AG08395 (cell line): ENCODE measurements at regions not wholly inside any gene's neighbourhood (a gene's known extent, or its start where the extent isn't known, plus 50 kb on each side); places are given as distances from the start of the nearest gene placed in this dataset.
"Not testable (repeated sequence)": the region's sequence is repeated elsewhere in the genome, so short reads cannot be mapped to it uniquely, and the experiment has no call there.

Experiments
- DNase-seq: peaks from one replicate; pipeline ENCODE4 v3.0.0; 2012; ENCODE audit warnings: mixed read lengths, low spot score

- not testable (repeated sequence) for DNase-seq
Observed at GRCh38 chr7:79625921-79626320, 172.5 kb upstream of the MAGI2 start.

GRCh38 chr7:79624336-79624735 is 170.9 kb upstream of the MAGI2 start:
- no peak for DNase-seq

GRCh38 chr7:79622781-79623180 is 169.3 kb upstream of the MAGI2 start:
- no peak for DNase-seq

GRCh38 chr7:79620291-79620690 is 166.8 kb upstream of the MAGI2 start:
- DNase-seq: no peak

GRCh38 chr7:79619216-79619615 is 165.7 kb upstream of the MAGI2 start:
- no peak for DNase-seq

GRCh38 chr7:79615871-79616640 is 162.6 kb upstream of the MAGI2 start:
- DNase-seq: no peak

GRCh38 chr7:79615466-79615865 is 162.0 kb upstream of the MAGI2 start:
- DNase-seq: no peak

- no peak for DNase-seq
Observed at GRCh38 chr7:79612903-79613302, 159.4 kb upstream of the MAGI2 start.

GRCh38 chr7:79612022-79612421 is 158.6 kb upstream of the MAGI2 start:
- no peak for DNase-seq

- no peak for DNase-seq
Observed at GRCh38 chr7:79610748-79611304, 157.4 kb upstream of the MAGI2 start.

- DNase-seq: peak; percentile 8
Observed at GRCh38 chr7:79610313-79610712, 156.8 kb upstream of the MAGI2 start.

- no peak for DNase-seq
Observed at GRCh38 chr7:79608005-79608404, 154.5 kb upstream of the MAGI2 start.

GRCh38 chr7:79604841-79605240 is 151.4 kb upstream of the MAGI2 start:
- no peak for DNase-seq

- DNase-seq: no peak
Observed at GRCh38 chr7:79598351-79598750, 144.9 kb upstream of the MAGI2 start.

- DNase-seq: not testable (repeated sequence)
Observed at GRCh38 chr7:79594671-79595070, 141.2 kb upstream of the MAGI2 start.

- DNase-seq: no peak
Observed at GRCh38 chr7:79593866-79594301, 140.4 kb upstream of the MAGI2 start.

GRCh38 chr7:79590916-79591623 is 137.6 kb upstream of the MAGI2 start:
- DNase-seq: no peak

GRCh38 chr7:79590391-79590790 is 136.9 kb upstream of the MAGI2 start:
- no peak for DNase-seq

- no peak for DNase-seq
Observed at GRCh38 chr7:79570903-79571302, 117.4 kb upstream of the MAGI2 start.

GRCh38 chr7:79563821-79564522 is 110.5 kb upstream of the MAGI2 start:
- no peak for DNase-seq

GRCh38 chr7:79555571-79555970 is 102.1 kb upstream of the MAGI2 start:
- no peak for DNase-seq

GRCh38 chr7:79553811-79554555 is 100.5 kb upstream of the MAGI2 start:
- no peak for DNase-seq
